GM23338 (cell line): ENCODE measurements at regions not wholly inside any gene's neighbourhood (a gene's known extent, or its start where the extent isn't known, plus 50 kb on each side); places are given as distances from the start of the nearest gene placed in this dataset.

ENCODE experiments used
- ATAC-seq: fragments of 200-7000 bp; cut with Tn5 transposase; 3 replicates; pipeline ENCODE4 v1.9.1; 2020
- DNase-seq: peaks from one replicate; pipeline ENCODE4 v3.0.0-alpha.2; 2015; ENCODE audit warnings: low spot score
- H2AFZ ChIP-seq: fragments of 200-600 bp; sonication (generic); 2 replicates; pipeline ENCODE4 v1.8.0; 2016; ENCODE audit warnings: antibody characterized with exemption, mild to moderate bottlenecking, moderate library complexity
- H3F3A ChIP-seq: fragments of 200-600 bp; sonication (generic); replicated peaks from 2 replicates; pipeline ENCODE4 v1.8.0; 2017; ENCODE audit warnings: antibody characterized with exemption, mixed run types, low read depth
- H3K27ac ChIP-seq: fragments of 200-600 bp; sonication (generic); 2 replicates; pipeline ENCODE4 v1.6.1; 2016; ENCODE audit warnings: low read depth
- H3K27me3 ChIP-seq: fragments of 200-600 bp; sonication (generic); 2 replicates; pipeline ENCODE4 v1.8.0; 2016; ENCODE audit warnings: mild to moderate bottlenecking, mixed run types, moderate library complexity; ENCODE audit not compliant: insufficient read depth
- H3K36me3 ChIP-seq: fragments of 200-600 bp; sonication (generic); 2 replicates; pipeline ENCODE4 v1.8.0; 2016; ENCODE audit warnings: mild to moderate bottlenecking; ENCODE audit not compliant: insufficient read depth
- H3K4me1 ChIP-seq: fragments of 200-600 bp; sonication (generic); 2 replicates; pipeline ENCODE4 v1.8.0; 2016; ENCODE audit warnings: mild to moderate bottlenecking, moderate library complexity; ENCODE audit not compliant: insufficient read depth
- H3K4me2 ChIP-seq: fragments of 200-600 bp; sonication (generic); 2 replicates; pipeline ENCODE4 v1.7.1; 2017; ENCODE audit warnings: mixed run types
- H3K4me3 ChIP-seq: fragments of 200-600 bp; sonication (generic); 2 replicates; pipeline ENCODE4 v1.6.1; 2016; ENCODE audit warnings: mixed run types
- H3K79me2 ChIP-seq: fragments of 200-600 bp; sonication (generic); replicated peaks from 2 replicates; pipeline ENCODE4 v1.8.0; 2017; ENCODE audit warnings: mild to moderate bottlenecking; ENCODE audit not compliant: insufficient read depth
- H3K9me2 ChIP-seq: fragments of 200-600 bp; sonication (generic); 2 replicates; pipeline ENCODE4 v1.8.0; 2017; ENCODE audit not compliant: insufficient read depth
- H4K20me1 ChIP-seq: fragments of 200-600 bp; sonication (generic); replicated peaks from 2 replicates; pipeline ENCODE4 v1.8.0; 2017; ENCODE audit warnings: mild to moderate bottlenecking; ENCODE audit not compliant: insufficient read depth
- H3K27ac Mint-ChIP-seq: 2 replicates; pipeline ENCODE4 v1.8.0; 2020; ENCODE audit warnings: inconsistent platforms, mild to moderate bottlenecking, moderate library complexity, mixed read lengths
- H3K27me3 Mint-ChIP-seq: 3 replicates; pipeline ENCODE4 v1.8.0; 2022; ENCODE audit warnings: low read depth, mild to moderate bottlenecking, moderate library complexity, mixed read lengths, inconsistent platforms; ENCODE audit not compliant: insufficient read depth, poor library complexity
- H3K36me3 Mint-ChIP-seq: 3 replicates; pipeline ENCODE4 v1.8.0; 2021; ENCODE audit warnings: low read depth, mild to moderate bottlenecking, inconsistent platforms, moderate library complexity, mixed read lengths
- H3K4me1 Mint-ChIP-seq: 3 replicates; pipeline ENCODE4 v1.8.0; 2020; ENCODE audit warnings: mild to moderate bottlenecking, inconsistent platforms, mixed read lengths
- H3K4me3 Mint-ChIP-seq: 3 replicates; pipeline ENCODE4 v1.8.0; 2021; ENCODE audit warnings: moderate library complexity, mild to moderate bottlenecking, inconsistent platforms, mixed read lengths
- H3K9me3 Mint-ChIP-seq: 3 replicates; pipeline ENCODE4 v1.8.0; 2020; ENCODE audit warnings: moderate library complexity, mild to moderate bottlenecking, inconsistent platforms, mixed read lengths
- CREB1 ChIP-seq: fragments of 250-450 bp; sonication (Bioruptor Pico); IDR thresholded peaks from 2 replicates; pipeline ENCODE4 v1.5.0; 2020; ENCODE audit warnings: low read depth, mild to moderate bottlenecking, moderate library complexity
- CTCF ChIP-seq, 2 experiments: fragments of 200-600 bp in 1 of 2; sonication (generic) in 1 of 2; conservative IDR thresholded peaks; 2 replicates each; pipeline versions ENCODE4 v1.5.1 to v1.6.1; 2016 to 2017; ENCODE audit warnings: antibody characterized with exemption in 2 of 2, low read depth in 2 of 2, mild to moderate bottlenecking in 2 of 2, moderate library complexity in 1 of 2
- ETS1 ChIP-seq: IDR thresholded peaks from 2 replicates; pipeline ENCODE4 v1.6.1; 2016; ENCODE audit warnings: antibody characterized with exemption
- EZH2 ChIP-seq: fragments of 200-600 bp; sonication (generic); IDR thresholded peaks from one replicate; pipeline ENCODE4 v1.8.0; 2017; ENCODE audit warnings: antibody characterized with exemption, mild to moderate bottlenecking, low read depth; ENCODE audit not compliant: unreplicated experiment
- EZH2phosphoT487 ChIP-seq: fragments of 200-600 bp; sonication (generic); IDR thresholded peaks from one replicate; pipeline ENCODE4 v1.8.1; 2018; ENCODE audit warnings: antibody characterized with exemption; ENCODE audit not compliant: unreplicated experiment
- JUNB ChIP-seq: IDR thresholded peaks from one replicate; pipeline ENCODE4 v1.6.1; 2016; ENCODE audit warnings: antibody characterized with exemption; ENCODE audit not compliant: unreplicated experiment
- NANOG ChIP-seq: IDR thresholded peaks from 2 replicates; pipeline ENCODE4 v1.6.1; 2016; ENCODE audit warnings: antibody characterized with exemption, borderline replicate concordance
- POLR2AphosphoS5 ChIP-seq: IDR thresholded peaks from 2 replicates; pipeline ENCODE4 v1.6.1; 2016; ENCODE audit warnings: antibody characterized with exemption, low read depth
- REST ChIP-seq: IDR thresholded peaks from one replicate; pipeline ENCODE4 v1.6.1; 2018; ENCODE audit warnings: antibody characterized with exemption; ENCODE audit not compliant: unreplicated experiment
- STAT1 ChIP-seq: IDR thresholded peaks from one replicate; pipeline ENCODE4 v1.6.1; 2016; ENCODE audit warnings: antibody characterized with exemption; ENCODE audit not compliant: unreplicated experiment
- ZNF114 ChIP-seq: fragments of 250-450 bp; sonication (Bioruptor Pico); IDR thresholded peaks from 2 replicates; pipeline ENCODE4 v1.5.0; 2020; ENCODE audit warnings: mild to moderate bottlenecking, moderate library complexity
- ZNF331 ChIP-seq: fragments of 250-450 bp; sonication (Bioruptor Pico); IDR thresholded peaks from 2 replicates; pipeline ENCODE4 v1.5.0; 2020; ENCODE audit warnings: low read depth, mild to moderate bottlenecking, moderate library complexity
- ZNF462 ChIP-seq: fragments of 250-450 bp; sonication (Bioruptor Pico); IDR thresholded peaks from 2 replicates; pipeline ENCODE4 v1.5.0; 2020; ENCODE audit warnings: mild to moderate bottlenecking, moderate library complexity

DNA sequence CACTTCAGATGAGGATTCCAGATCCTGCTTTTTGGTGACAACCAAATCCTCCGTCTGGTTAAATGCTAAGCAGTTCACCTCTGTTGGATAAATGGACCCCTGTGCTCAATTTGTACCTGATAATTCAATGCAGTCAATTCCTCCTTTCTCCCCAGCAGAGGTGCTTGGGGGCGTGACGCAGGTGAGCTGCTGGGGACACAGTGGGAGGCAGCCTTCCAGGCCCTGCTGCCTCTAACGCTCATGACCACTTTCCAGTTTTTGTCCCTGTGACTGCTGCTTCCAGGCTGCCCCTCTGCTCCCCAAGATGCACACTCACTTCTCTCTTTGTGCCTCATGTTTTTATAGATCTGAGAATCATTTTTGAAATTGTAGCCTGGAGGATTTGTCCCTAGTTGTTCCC, 78.5 kb downstream of the TTLL2 start:
- Histone ChIP-seq H4K20me1 (no peaks in the 10 kb centered on the region), H3K79me2 (no peaks in the 10 kb centered on the region), H3K4me1 (no peaks in the 10 kb centered on the region), H3K27ac (no peak overlapping the region), H3K27me3 (no peaks in the 10 kb centered on the region), H3F3A (no peaks in the 10 kb centered on the region), H3K4me2 (no peak overlapping the region), H3K36me3 (no peaks in the 10 kb centered on the region), H3K9me2 (no peaks in the 10 kb centered on the region), H3K4me3 (no peak overlapping the region), H2AFZ (no peak overlapping the region)
- Mint-ChIP-seq H3K4me3 (no peak overlapping the region), H3K4me1 (peaks cover 29% of the 10 kb centered on the region), H3K27ac (no peak overlapping the region), H3K9me3 (no peaks in the 10 kb centered on the region; the same call in 2 of the 3 replicates), H3K27me3 (peaks cover 13% of the 10 kb centered on the region), H3K36me3 (no peaks in the 10 kb centered on the region)
- no peak for TF ChIP-seq JUNB
- TF ChIP-seq STAT1: no peak
- TF ChIP-seq EZH2phosphoT487: no peak
- no peak for TF ChIP-seq ZNF114 (CRISPR knock-in tag)
- no peak for TF ChIP-seq REST
- TF ChIP-seq POLR2AphosphoS5: no peak
- TF ChIP-seq EZH2: no peak
- TF ChIP-seq CTCF (conservative IDR thresholded peaks at IDR 0.05; ENCODE audit: low read depth in 2 of 2): no peak
- no peak for TF ChIP-seq ETS1
- no peak for TF ChIP-seq CREB1 (CRISPR knock-in tag)
- no peak for TF ChIP-seq ZNF462 (CRISPR knock-in tag)
- TF ChIP-seq NANOG: no peak
- TF ChIP-seq ZNF331 (CRISPR knock-in tag): no peak
- no peak for DNase-seq
- ATAC-seq: no peak
